GM23338 (cell line): ENCODE measurements at regions not wholly inside any gene's neighbourhood (a gene's known extent, or its start where the extent isn't known, plus 50 kb on each side); places are given as distances from the start of the nearest gene placed in this dataset.

Experiments used
- ATAC-seq: fragments of 200-7000 bp; cut with Tn5 transposase; 3 replicates; pipeline ENCODE4 v1.9.1; 2020
- DNase-seq: peaks from one replicate; pipeline ENCODE4 v3.0.0-alpha.2; 2015; ENCODE audit warnings: low spot score
- H2AFZ ChIP-seq: fragments of 200-600 bp; sonication (generic); 2 replicates; pipeline ENCODE4 v1.8.0; 2016; ENCODE audit warnings: antibody characterized with exemption, mild to moderate bottlenecking, moderate library complexity
- H3F3A ChIP-seq: fragments of 200-600 bp; sonication (generic); replicated peaks from 2 replicates; pipeline ENCODE4 v1.8.0; 2017; ENCODE audit warnings: antibody characterized with exemption, mixed run types, low read depth
- H3K27ac ChIP-seq: fragments of 200-600 bp; sonication (generic); 2 replicates; pipeline ENCODE4 v1.6.1; 2016; ENCODE audit warnings: low read depth
- H3K27me3 ChIP-seq: fragments of 200-600 bp; sonication (generic); 2 replicates; pipeline ENCODE4 v1.8.0; 2016; ENCODE audit warnings: mild to moderate bottlenecking, mixed run types, moderate library complexity; ENCODE audit not compliant: insufficient read depth
- H3K36me3 ChIP-seq: fragments of 200-600 bp; sonication (generic); 2 replicates; pipeline ENCODE4 v1.8.0; 2016; ENCODE audit warnings: mild to moderate bottlenecking; ENCODE audit not compliant: insufficient read depth
- H3K4me1 ChIP-seq: fragments of 200-600 bp; sonication (generic); 2 replicates; pipeline ENCODE4 v1.8.0; 2016; ENCODE audit warnings: mild to moderate bottlenecking, moderate library complexity; ENCODE audit not compliant: insufficient read depth
- H3K4me2 ChIP-seq: fragments of 200-600 bp; sonication (generic); 2 replicates; pipeline ENCODE4 v1.7.1; 2017; ENCODE audit warnings: mixed run types
- H3K4me3 ChIP-seq: fragments of 200-600 bp; sonication (generic); 2 replicates; pipeline ENCODE4 v1.6.1; 2016; ENCODE audit warnings: mixed run types
- H3K79me2 ChIP-seq: fragments of 200-600 bp; sonication (generic); replicated peaks from 2 replicates; pipeline ENCODE4 v1.8.0; 2017; ENCODE audit warnings: mild to moderate bottlenecking; ENCODE audit not compliant: insufficient read depth
- H3K9me2 ChIP-seq: fragments of 200-600 bp; sonication (generic); 2 replicates; pipeline ENCODE4 v1.8.0; 2017; ENCODE audit not compliant: insufficient read depth
- H4K20me1 ChIP-seq: fragments of 200-600 bp; sonication (generic); replicated peaks from 2 replicates; pipeline ENCODE4 v1.8.0; 2017; ENCODE audit warnings: mild to moderate bottlenecking; ENCODE audit not compliant: insufficient read depth
- H3K27ac Mint-ChIP-seq: 2 replicates; pipeline ENCODE4 v1.8.0; 2020; ENCODE audit warnings: inconsistent platforms, mild to moderate bottlenecking, moderate library complexity, mixed read lengths
- H3K27me3 Mint-ChIP-seq: 3 replicates; pipeline ENCODE4 v1.8.0; 2022; ENCODE audit warnings: low read depth, mild to moderate bottlenecking, moderate library complexity, mixed read lengths, inconsistent platforms; ENCODE audit not compliant: insufficient read depth, poor library complexity
- H3K36me3 Mint-ChIP-seq: 3 replicates; pipeline ENCODE4 v1.8.0; 2021; ENCODE audit warnings: low read depth, mild to moderate bottlenecking, inconsistent platforms, moderate library complexity, mixed read lengths
- H3K4me1 Mint-ChIP-seq: 3 replicates; pipeline ENCODE4 v1.8.0; 2020; ENCODE audit warnings: mild to moderate bottlenecking, inconsistent platforms, mixed read lengths
- H3K4me3 Mint-ChIP-seq: 3 replicates; pipeline ENCODE4 v1.8.0; 2021; ENCODE audit warnings: moderate library complexity, mild to moderate bottlenecking, inconsistent platforms, mixed read lengths
- H3K9me3 Mint-ChIP-seq: 3 replicates; pipeline ENCODE4 v1.8.0; 2020; ENCODE audit warnings: moderate library complexity, mild to moderate bottlenecking, inconsistent platforms, mixed read lengths
- CREB1 ChIP-seq: fragments of 250-450 bp; sonication (Bioruptor Pico); IDR thresholded peaks from 2 replicates; pipeline ENCODE4 v1.5.0; 2020; ENCODE audit warnings: low read depth, mild to moderate bottlenecking, moderate library complexity
- EZH2 ChIP-seq: fragments of 200-600 bp; sonication (generic); IDR thresholded peaks from one replicate; pipeline ENCODE4 v1.8.0; 2017; ENCODE audit warnings: antibody characterized with exemption, mild to moderate bottlenecking, low read depth; ENCODE audit not compliant: unreplicated experiment
- JUNB ChIP-seq: IDR thresholded peaks from one replicate; pipeline ENCODE4 v1.6.1; 2016; ENCODE audit warnings: antibody characterized with exemption; ENCODE audit not compliant: unreplicated experiment
- POLR2AphosphoS5 ChIP-seq: IDR thresholded peaks from 2 replicates; pipeline ENCODE4 v1.6.1; 2016; ENCODE audit warnings: antibody characterized with exemption, low read depth
- STAT1 ChIP-seq: IDR thresholded peaks from one replicate; pipeline ENCODE4 v1.6.1; 2016; ENCODE audit warnings: antibody characterized with exemption; ENCODE audit not compliant: unreplicated experiment
- ZNF114 ChIP-seq: fragments of 250-450 bp; sonication (Bioruptor Pico); IDR thresholded peaks from 2 replicates; pipeline ENCODE4 v1.5.0; 2020; ENCODE audit warnings: mild to moderate bottlenecking, moderate library complexity
- ZNF331 ChIP-seq: fragments of 250-450 bp; sonication (Bioruptor Pico); IDR thresholded peaks from 2 replicates; pipeline ENCODE4 v1.5.0; 2020; ENCODE audit warnings: low read depth, mild to moderate bottlenecking, moderate library complexity
- TF ChIP-seq, protein P1 (sequence below): IDR thresholded peaks from 2 replicates; pipeline ENCODE4 v1.6.1; 2016; ENCODE audit warnings: antibody characterized with exemption
- TF ChIP-seq, protein P2 (sequence below): fragments of 250-450 bp; sonication (Bioruptor Pico); IDR thresholded peaks from 2 replicates; pipeline ENCODE4 v1.5.0; 2020; ENCODE audit warnings: mild to moderate bottlenecking, moderate library complexity
- TF ChIP-seq, protein P3 (sequence below): IDR thresholded peaks from one replicate; pipeline ENCODE4 v1.6.1; 2018; ENCODE audit warnings: antibody characterized with exemption; ENCODE audit not compliant: unreplicated experiment
- TF ChIP-seq, protein P4 (sequence below), 2 experiments: fragments of 200-600 bp in 1 of 2; sonication (generic) in 1 of 2; conservative IDR thresholded peaks; 2 replicates each; pipeline versions ENCODE4 v1.5.1 to v1.6.1; 2016 to 2017; ENCODE audit warnings: antibody characterized with exemption in 2 of 2, low read depth in 2 of 2, mild to moderate bottlenecking in 2 of 2, moderate library complexity in 1 of 2

DNA sequence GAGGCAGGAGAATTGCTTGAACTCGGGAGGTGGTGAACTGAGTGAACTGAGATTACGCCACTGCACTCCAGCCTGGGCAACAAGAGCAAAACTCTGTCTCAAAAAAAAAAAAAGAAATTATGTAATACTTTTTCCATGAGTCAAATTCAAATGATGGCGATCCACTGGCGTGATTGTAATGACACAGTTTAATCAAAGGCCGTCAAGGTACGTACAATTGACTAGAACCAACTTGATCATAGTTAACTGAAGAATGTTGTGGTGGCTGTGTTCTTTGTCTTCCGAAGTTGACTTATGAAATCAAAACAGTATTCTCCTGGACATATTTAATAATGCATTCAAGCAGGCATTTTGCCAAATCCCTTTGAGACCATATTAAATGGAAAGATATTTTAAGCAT, 318.6 kb upstream of the FAT1 start:
- no peak for ATAC-seq

More for the DNA sequence above, 318.6 kb upstream of the FAT1 start:
- Histone ChIP-seq H3K4me3 (no peak overlapping the region), H3K36me3 (no peaks in the 10 kb centered on the region), H3K4me1 (no peaks in the 10 kb centered on the region), H2AFZ (no peak overlapping the region), H3K27ac (no peak overlapping the region), H3K79me2 (no peaks in the 10 kb centered on the region), H3K4me2 (no peak overlapping the region), H3K27me3 (no peaks in the 10 kb centered on the region), H3F3A (no peaks in the 10 kb centered on the region), H3K9me2 (no peaks in the 10 kb centered on the region; the same call in 1 of the 2 replicates), H4K20me1 (no peaks in the 10 kb centered on the region)
- peaks cover 2% of the 10 kb centered on the region for H3K27me3 Mint-ChIP-seq
- DNase-seq = no peak
- H3K9me3 Mint-ChIP-seq = peaks cover 14% of the 10 kb centered on the region; the same call in 2 of the 3 replicates
- peaks cover 6% of the 10 kb centered on the region; the same call in 2 of the 3 replicates for H3K4me1 Mint-ChIP-seq
- H3K27ac Mint-ChIP-seq = no peak overlapping the region
- TF ChIP-seq STAT1 = no peak
- TF ChIP-seq EZH2 = no peak
- TF ChIP-seq, protein P1, sequence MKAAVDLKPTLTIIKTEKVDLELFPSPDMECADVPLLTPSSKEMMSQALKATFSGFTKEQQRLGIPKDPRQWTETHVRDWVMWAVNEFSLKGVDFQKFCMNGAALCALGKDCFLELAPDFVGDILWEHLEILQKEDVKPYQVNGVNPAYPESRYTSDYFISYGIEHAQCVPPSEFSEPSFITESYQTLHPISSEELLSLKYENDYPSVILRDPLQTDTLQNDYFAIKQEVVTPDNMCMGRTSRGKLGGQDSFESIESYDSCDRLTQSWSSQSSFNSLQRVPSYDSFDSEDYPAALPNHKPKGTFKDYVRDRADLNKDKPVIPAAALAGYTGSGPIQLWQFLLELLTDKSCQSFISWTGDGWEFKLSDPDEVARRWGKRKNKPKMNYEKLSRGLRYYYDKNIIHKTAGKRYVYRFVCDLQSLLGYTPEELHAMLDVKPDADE = no peak
- TF ChIP-seq, protein P2, sequence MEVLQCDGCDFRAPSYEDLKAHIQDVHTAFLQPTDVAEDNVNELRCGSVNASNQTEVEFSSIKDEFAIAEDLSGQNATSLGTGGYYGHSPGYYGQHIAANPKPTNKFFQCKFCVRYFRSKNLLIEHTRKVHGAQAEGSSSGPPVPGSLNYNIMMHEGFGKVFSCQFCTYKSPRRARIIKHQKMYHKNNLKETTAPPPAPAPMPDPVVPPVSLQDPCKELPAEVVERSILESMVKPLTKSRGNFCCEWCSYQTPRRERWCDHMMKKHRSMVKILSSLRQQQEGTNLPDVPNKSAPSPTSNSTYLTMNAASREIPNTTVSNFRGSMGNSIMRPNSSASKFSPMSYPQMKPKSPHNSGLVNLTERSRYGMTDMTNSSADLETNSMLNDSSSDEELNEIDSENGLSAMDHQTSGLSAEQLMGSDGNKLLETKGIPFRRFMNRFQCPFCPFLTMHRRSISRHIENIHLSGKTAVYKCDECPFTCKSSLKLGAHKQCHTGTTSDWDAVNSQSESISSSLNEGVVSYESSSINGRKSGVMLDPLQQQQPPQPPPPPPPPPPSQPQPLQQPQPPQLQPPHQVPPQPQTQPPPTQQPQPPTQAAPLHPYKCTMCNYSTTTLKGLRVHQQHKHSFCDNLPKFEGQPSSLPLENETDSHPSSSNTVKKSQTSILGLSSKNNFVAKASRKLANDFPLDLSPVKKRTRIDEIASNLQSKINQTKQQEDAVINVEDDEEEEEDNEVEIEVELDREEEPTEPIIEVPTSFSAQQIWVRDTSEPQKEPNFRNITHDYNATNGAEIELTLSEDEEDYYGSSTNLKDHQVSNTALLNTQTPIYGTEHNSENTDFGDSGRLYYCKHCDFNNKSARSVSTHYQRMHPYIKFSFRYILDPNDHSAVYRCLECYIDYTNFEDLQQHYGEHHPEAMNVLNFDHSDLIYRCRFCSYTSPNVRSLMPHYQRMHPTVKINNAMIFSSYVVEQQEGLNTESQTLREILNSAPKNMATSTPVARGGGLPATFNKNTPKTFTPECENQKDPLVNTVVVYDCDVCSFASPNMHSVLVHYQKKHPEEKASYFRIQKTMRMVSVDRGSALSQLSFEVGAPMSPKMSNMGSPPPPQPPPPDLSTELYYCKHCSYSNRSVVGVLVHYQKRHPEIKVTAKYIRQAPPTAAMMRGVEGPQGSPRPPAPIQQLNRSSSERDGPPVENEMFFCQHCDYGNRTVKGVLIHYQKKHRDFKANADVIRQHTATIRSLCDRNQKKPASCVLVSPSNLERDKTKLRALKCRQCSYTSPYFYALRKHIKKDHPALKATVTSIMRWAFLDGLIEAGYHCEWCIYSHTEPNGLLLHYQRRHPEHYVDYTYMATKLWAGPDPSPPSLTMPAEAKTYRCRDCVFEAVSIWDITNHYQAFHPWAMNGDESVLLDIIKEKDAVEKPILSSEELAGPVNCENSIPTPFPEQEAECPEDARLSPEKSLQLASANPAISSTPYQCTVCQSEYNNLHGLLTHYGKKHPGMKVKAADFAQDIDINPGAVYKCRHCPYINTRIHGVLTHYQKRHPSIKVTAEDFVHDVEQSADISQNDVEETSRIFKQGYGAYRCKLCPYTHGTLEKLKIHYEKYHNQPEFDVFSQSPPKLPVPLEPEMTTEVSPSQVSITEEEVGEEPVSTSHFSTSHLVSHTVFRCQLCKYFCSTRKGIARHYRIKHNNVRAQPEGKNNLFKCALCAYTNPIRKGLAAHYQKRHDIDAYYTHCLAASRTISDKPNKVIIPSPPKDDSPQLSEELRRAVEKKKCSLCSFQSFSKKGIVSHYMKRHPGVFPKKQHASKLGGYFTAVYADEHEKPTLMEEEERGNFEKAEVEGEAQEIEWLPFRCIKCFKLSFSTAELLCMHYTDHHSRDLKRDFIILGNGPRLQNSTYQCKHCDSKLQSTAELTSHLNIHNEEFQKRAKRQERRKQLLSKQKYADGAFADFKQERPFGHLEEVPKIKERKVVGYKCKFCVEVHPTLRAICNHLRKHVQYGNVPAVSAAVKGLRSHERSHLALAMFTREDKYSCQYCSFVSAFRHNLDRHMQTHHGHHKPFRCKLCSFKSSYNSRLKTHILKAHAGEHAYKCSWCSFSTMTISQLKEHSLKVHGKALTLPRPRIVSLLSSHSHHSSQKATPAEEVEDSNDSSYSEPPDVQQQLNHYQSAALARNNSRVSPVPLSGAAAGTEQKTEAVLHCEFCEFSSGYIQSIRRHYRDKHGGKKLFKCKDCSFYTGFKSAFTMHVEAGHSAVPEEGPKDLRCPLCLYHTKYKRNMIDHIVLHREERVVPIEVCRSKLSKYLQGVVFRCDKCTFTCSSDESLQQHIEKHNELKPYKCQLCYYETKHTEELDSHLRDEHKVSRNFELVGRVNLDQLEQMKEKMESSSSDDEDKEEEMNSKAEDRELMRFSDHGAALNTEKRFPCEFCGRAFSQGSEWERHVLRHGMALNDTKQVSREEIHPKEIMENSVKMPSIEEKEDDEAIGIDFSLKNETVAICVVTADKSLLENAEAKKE = no peak
- TF ChIP-seq, protein P3, sequence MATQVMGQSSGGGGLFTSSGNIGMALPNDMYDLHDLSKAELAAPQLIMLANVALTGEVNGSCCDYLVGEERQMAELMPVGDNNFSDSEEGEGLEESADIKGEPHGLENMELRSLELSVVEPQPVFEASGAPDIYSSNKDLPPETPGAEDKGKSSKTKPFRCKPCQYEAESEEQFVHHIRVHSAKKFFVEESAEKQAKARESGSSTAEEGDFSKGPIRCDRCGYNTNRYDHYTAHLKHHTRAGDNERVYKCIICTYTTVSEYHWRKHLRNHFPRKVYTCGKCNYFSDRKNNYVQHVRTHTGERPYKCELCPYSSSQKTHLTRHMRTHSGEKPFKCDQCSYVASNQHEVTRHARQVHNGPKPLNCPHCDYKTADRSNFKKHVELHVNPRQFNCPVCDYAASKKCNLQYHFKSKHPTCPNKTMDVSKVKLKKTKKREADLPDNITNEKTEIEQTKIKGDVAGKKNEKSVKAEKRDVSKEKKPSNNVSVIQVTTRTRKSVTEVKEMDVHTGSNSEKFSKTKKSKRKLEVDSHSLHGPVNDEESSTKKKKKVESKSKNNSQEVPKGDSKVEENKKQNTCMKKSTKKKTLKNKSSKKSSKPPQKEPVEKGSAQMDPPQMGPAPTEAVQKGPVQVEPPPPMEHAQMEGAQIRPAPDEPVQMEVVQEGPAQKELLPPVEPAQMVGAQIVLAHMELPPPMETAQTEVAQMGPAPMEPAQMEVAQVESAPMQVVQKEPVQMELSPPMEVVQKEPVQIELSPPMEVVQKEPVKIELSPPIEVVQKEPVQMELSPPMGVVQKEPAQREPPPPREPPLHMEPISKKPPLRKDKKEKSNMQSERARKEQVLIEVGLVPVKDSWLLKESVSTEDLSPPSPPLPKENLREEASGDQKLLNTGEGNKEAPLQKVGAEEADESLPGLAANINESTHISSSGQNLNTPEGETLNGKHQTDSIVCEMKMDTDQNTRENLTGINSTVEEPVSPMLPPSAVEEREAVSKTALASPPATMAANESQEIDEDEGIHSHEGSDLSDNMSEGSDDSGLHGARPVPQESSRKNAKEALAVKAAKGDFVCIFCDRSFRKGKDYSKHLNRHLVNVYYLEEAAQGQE = no peak
- TF ChIP-seq, protein P4, sequence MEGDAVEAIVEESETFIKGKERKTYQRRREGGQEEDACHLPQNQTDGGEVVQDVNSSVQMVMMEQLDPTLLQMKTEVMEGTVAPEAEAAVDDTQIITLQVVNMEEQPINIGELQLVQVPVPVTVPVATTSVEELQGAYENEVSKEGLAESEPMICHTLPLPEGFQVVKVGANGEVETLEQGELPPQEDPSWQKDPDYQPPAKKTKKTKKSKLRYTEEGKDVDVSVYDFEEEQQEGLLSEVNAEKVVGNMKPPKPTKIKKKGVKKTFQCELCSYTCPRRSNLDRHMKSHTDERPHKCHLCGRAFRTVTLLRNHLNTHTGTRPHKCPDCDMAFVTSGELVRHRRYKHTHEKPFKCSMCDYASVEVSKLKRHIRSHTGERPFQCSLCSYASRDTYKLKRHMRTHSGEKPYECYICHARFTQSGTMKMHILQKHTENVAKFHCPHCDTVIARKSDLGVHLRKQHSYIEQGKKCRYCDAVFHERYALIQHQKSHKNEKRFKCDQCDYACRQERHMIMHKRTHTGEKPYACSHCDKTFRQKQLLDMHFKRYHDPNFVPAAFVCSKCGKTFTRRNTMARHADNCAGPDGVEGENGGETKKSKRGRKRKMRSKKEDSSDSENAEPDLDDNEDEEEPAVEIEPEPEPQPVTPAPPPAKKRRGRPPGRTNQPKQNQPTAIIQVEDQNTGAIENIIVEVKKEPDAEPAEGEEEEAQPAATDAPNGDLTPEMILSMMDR (conservative IDR thresholded peaks at IDR 0.05; ENCODE audit: low read depth in 2 of 2) = no peak
- no peak for TF ChIP-seq JUNB
- TF ChIP-seq CREB1 = no peak
- TF ChIP-seq ZNF331 = no peak
- TF ChIP-seq ZNF114 = no peak
- TF ChIP-seq POLR2AphosphoS5 = no peak
- no peak overlapping the region for H3K4me3 Mint-ChIP-seq
- peaks cover 6% of the 10 kb centered on the region; the same call in 2 of the 3 replicates for H3K36me3 Mint-ChIP-seq
